Right lobe of liver (tissue), 6 donors: ENCODE measurements at regions not wholly inside any gene's neighbourhood (a gene's known extent, or its start where the extent isn't known, plus 50 kb on each side); places are given as distances from the start of the nearest gene placed in this dataset.

Experiments
- ATAC-seq, 4 donors: fragments of 200-7000 bp; cut with Tn5 transposase; one replicate each; pipeline ENCODE4 v1.9.1; 2020; ENCODE audit warnings: mild to moderate bottlenecking in 4 of 4, moderate library complexity in 4 of 4
- DNase-seq, 3 donors: peaks; one replicate each; pipeline ENCODE4 v3.0.0-alpha.2; 2020
- H3K27ac ChIP-seq, 3 donors: fragments of 200-600 bp; one replicate each; pipeline ENCODE4 v1.8.0; 2022
- H3K27me3 ChIP-seq, 2 donors: fragments of 200-600 bp; one replicate each; pipeline ENCODE4 v1.8.0; 2022
- H3K36me3 ChIP-seq, 4 donors: fragments of 200-600 bp; sonication (generic) in 1 of 4; one replicate each; pipeline versions ENCODE4 v1.5.1 to v1.8.0; 2017 to 2022; ENCODE audit warnings: control low read depth in 1 of 4
- H3K4me1 ChIP-seq, 4 donors: fragments of 200-600 bp; sonication (generic) in 1 of 4; one replicate each; pipeline versions ENCODE4 v1.5.1 to v1.8.0; 2017 to 2022; ENCODE audit warnings: control low read depth in 1 of 4
- H3K4me3 ChIP-seq, 3 donors: fragments of 200-600 bp; one replicate each; pipeline ENCODE4 v1.8.0; 2022
- H3K9me3 ChIP-seq, 4 donors: fragments of 200-600 bp; sonication (generic) in 1 of 4; one replicate each; pipeline versions ENCODE4 v1.5.1 to v1.8.0; 2017 to 2022; ENCODE audit warnings: control low read depth in 1 of 4
- POLR2A ChIP-seq: fragments of 450-650 bp; IDR thresholded peaks from one replicate; pipeline ENCODE4 v1.6.1; 2017; ENCODE audit warnings: antibody characterized with exemption, mild to moderate bottlenecking
- WGBS: methylation state at CpG from one replicate; pipeline ENCODE4 v1.1.6; 2018; ENCODE audit warnings: low coverage, low lambda C conversion rate; ENCODE audit not compliant: insufficient coverage; ENCODE audit errors: missing lambda C conversion rate; 5-methylcytosine and 5-hydroxymethylcytosine counted together
- intact Hi-C, 2 donors: fragments of 100-400 bp; cut with DNase I; formaldehyde crosslinking; loops; one replicate each; pipeline versions ENCODE4 v1.11.2 to v1.14.1; 2022
- TF ChIP-seq, protein P1 (sequence below), 4 donors: fragments of 200-600 bp in 3 of 4; fragments of 450-650 bp in 1 of 4; IDR thresholded peaks; one replicate each; pipeline versions ENCODE4 v1.5.1 to v1.8.0; 2016 to 2022; ENCODE audit warnings: antibody characterized with exemption in 4 of 4, mild to moderate bottlenecking in 2 of 4
- donor health status: DM: no; HTN: yes; CAD: no.
- donor health status: DM: no; HTN: no; CAD: no.
- donor health status: DM: no; HTN: no; CAD: no.
- donor health status: DM: no; HTN: yes; CAD: no.
- donor health status: DM: no; HTN: yes; CAD: no.

DNA sequence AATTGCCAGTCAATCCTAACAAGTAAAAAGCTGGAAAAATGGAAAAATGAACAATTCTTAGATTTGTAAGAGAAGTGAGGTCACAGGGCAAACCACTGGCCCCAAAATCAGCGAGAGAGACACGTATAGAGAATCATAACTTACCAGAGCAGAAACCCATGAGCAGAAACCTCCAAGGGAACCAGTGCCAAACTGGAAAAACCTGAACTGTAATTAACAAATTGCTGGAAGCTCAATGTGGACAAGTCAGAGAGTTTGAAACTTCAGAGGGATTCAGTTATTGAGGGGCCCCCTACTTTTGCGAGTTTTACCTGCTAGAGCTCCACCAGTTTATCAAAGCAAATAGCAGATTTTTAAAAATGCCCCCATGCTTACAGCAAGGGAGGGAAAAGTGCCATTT, 119.0 kb downstream of the C7orf25 start:
- no peaks in the 10 kb centered on the region for H3K4me1 ChIP-seq
- WGBS: 63% methylated on average over 3 of the region's 3 CpGs
- H3K36me3 ChIP-seq: no peaks in the 10 kb centered on the region
- no peaks in the 10 kb centered on the region for H3K27me3 ChIP-seq
- DNase-seq (no peak), ATAC-seq (no peak)
- H3K27ac ChIP-seq: no peak overlapping the region
- no peaks in the 10 kb centered on the region for H3K9me3 ChIP-seq
- H3K4me3 ChIP-seq: no peak overlapping the region
- TF ChIP-seq POLR2A: no peak
- TF ChIP-seq, protein P1, sequence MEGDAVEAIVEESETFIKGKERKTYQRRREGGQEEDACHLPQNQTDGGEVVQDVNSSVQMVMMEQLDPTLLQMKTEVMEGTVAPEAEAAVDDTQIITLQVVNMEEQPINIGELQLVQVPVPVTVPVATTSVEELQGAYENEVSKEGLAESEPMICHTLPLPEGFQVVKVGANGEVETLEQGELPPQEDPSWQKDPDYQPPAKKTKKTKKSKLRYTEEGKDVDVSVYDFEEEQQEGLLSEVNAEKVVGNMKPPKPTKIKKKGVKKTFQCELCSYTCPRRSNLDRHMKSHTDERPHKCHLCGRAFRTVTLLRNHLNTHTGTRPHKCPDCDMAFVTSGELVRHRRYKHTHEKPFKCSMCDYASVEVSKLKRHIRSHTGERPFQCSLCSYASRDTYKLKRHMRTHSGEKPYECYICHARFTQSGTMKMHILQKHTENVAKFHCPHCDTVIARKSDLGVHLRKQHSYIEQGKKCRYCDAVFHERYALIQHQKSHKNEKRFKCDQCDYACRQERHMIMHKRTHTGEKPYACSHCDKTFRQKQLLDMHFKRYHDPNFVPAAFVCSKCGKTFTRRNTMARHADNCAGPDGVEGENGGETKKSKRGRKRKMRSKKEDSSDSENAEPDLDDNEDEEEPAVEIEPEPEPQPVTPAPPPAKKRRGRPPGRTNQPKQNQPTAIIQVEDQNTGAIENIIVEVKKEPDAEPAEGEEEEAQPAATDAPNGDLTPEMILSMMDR (IDR thresholded peaks at IDR 0.05): no peak
- intact Hi-C loops: no loop called here

DNA sequence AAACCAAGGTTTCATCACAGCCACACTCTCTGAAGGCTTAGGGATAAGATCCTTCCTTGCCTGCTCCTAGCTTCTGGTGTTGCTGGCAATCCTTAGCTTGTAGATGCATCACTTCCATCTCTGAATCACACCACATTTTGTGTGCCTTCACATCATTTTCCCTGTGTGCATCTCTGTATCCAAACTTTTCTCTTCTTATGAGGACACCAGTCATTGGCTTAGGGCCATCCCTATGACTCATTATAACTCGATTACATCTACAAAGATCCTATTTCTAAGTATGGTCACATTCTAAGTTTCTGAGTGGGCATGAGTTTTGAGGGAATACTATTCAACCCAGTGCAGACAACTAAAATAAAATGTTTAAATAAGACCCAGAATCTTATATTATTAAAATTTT, 121.7 kb downstream of the C7orf25 start:
- intact Hi-C loops: no loop called here
- ATAC-seq (no peak), DNase-seq (no peak)
- Histone ChIP-seq H3K27me3 (no peaks in the 10 kb centered on the region), H3K9me3 (no peaks in the 10 kb centered on the region), H3K27ac (no peak overlapping the region), H3K4me1 (no peaks in the 10 kb centered on the region), H3K36me3 (no peaks in the 10 kb centered on the region), H3K4me3 (no peak overlapping the region)
- WGBS: 42% methylated on average over 1 of the region's 1 CpG
- TF ChIP-seq POLR2A: no peak
- TF ChIP-seq, protein P1 (IDR thresholded peaks at IDR 0.05): no peak

DNA sequence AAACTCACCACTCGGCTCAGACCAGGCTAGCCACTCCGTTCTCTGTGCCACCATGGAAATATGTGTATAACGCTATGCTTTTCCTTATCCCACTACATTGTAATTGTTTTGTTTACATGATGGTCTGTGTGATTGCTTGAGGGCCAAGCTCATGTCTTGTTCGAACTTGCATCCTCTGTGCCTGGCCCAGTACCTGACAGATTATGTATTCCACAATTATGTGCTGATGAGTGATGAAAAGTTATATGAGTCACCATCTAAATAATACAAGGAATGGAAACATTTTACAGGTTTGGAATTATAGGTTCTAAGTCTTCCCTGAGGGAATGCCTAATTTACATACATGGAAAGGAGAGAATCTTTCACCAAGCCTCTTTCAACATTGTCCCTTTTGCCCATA, 137.4 kb downstream of the C7orf25 start:
- H3K9me3 ChIP-seq: peaks cover 0 to 4% (median 0%) of the 10 kb centered on the region in 4 donors
- DNase-seq: no peak
- H3K4me3 ChIP-seq: no peak overlapping the region
- WGBS: 57% methylated on average over 4 of the region's 4 CpGs
- H3K36me3 ChIP-seq: no peaks in the 10 kb centered on the region
- ATAC-seq: no peak
- TF ChIP-seq POLR2A: no peak
- TF ChIP-seq, protein P1 (IDR thresholded peaks at IDR 0.05): no peak
- intact Hi-C loops: no loop called here
- no peaks in the 10 kb centered on the region for H3K27me3 ChIP-seq
- H3K27ac ChIP-seq: no peak overlapping the region
- H3K4me1 ChIP-seq: no peaks in the 10 kb centered on the region

DNA sequence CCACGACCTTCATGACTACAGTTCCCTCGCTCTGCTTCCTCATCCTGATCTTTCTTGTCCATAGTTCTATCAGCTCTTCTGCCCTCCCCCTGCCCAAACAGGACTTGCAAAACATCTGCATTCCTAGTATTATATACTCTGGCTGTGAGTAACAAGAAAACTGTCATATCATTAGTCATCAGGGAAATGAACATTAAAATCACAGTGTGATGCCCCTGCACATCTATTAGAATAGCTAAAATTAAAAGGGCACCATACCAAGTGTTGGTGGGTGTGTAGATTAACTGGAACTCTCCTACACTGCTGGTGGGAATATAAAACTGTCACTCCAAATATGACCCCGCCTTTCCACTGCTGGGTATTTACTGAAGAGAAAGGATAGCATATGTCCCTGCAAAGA, 141.8 kb downstream of the C7orf25 start:
- H3K27me3 ChIP-seq: no peaks in the 10 kb centered on the region

More for the DNA sequence above, 141.8 kb downstream of the C7orf25 start:
- no peaks in the 10 kb centered on the region for H3K9me3 ChIP-seq
- TF ChIP-seq POLR2A: no peak
- TF ChIP-seq, protein P1 (IDR thresholded peaks at IDR 0.05): no peak
- no peaks in the 10 kb centered on the region for H3K36me3 ChIP-seq
- 70% methylated on average over 3 of the region's 3 CpGs for WGBS
- no peak overlapping the region for H3K4me3 ChIP-seq
- intact Hi-C loops: no loop called here
- no peak for DNase-seq
- H3K27ac ChIP-seq: no peak overlapping the region
- ATAC-seq: no peak
- no peaks in the 10 kb centered on the region for H3K4me1 ChIP-seq
